AG10803 (cell line): ENCODE measurements at regions not wholly inside any gene's neighbourhood (a gene's known extent, or its start where the extent isn't known, plus 50 kb on each side); places are given as distances from the start of the nearest gene placed in this dataset.

ENCODE experiments used
- DNase-seq: peaks from one replicate; pipeline ENCODE4 v3.0.0; 2010; ENCODE audit warnings: low read depth
- H3K4me3 ChIP-seq: 2 replicates; pipeline ENCODE4 v1.5.1; 2011; ENCODE audit warnings: mild to moderate bottlenecking, low read length, control low read depth
- TF ChIP-seq, protein P1 (sequence below): conservative IDR thresholded peaks from 2 replicates; pipeline ENCODE4 v1.5.1; 2011; ENCODE audit warnings: mild to moderate bottlenecking, low read length, control low read depth, inconsistent platforms

DNA sequence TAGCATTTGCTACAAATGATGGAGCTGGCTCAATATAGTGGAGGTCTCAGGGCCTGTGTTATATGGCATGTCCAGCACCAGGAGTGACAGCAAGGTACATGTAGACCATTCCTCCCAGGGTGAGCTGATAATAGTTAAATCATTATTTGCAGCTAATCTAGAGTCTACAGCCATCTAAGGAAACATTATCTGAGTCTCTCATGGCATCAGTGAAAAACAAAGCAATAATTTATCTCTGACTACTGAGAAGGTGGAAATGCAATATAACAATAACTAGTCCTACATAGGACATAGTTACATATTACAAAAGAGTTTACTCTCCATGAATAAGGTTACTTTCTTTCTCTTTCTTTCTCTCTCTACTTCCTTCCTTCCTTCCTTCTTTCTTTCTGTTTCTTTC is 143.4 kb upstream of the KCNK2 start:
- no peak for DNase-seq
- H3K4me3 ChIP-seq, result no peak overlapping the region
- TF ChIP-seq, protein P1, sequence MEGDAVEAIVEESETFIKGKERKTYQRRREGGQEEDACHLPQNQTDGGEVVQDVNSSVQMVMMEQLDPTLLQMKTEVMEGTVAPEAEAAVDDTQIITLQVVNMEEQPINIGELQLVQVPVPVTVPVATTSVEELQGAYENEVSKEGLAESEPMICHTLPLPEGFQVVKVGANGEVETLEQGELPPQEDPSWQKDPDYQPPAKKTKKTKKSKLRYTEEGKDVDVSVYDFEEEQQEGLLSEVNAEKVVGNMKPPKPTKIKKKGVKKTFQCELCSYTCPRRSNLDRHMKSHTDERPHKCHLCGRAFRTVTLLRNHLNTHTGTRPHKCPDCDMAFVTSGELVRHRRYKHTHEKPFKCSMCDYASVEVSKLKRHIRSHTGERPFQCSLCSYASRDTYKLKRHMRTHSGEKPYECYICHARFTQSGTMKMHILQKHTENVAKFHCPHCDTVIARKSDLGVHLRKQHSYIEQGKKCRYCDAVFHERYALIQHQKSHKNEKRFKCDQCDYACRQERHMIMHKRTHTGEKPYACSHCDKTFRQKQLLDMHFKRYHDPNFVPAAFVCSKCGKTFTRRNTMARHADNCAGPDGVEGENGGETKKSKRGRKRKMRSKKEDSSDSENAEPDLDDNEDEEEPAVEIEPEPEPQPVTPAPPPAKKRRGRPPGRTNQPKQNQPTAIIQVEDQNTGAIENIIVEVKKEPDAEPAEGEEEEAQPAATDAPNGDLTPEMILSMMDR, result no peak

DNA sequence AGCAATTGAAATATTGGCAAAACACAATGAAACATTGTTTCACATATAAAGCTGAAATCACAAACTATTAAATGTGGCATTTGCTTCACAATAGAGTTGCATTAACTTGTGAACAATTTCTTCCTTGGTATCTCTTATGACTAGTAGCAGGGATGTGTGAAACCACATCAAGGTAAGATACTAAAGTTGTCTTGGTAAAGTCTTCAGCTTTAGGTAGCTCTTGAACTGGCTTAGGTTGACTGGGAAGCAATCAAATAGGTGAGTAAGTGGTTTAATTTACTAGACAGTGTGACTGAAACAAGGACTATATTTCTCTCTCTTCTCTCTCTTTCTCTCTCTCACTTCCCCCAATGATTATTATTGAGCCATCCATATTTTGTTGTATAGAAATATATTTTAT is 141.5 kb upstream of the KCNK2 start:
- no peak overlapping the region for H3K4me3 ChIP-seq
- DNase-seq, result no peak
- TF ChIP-seq, protein P1, result no peak

DNA sequence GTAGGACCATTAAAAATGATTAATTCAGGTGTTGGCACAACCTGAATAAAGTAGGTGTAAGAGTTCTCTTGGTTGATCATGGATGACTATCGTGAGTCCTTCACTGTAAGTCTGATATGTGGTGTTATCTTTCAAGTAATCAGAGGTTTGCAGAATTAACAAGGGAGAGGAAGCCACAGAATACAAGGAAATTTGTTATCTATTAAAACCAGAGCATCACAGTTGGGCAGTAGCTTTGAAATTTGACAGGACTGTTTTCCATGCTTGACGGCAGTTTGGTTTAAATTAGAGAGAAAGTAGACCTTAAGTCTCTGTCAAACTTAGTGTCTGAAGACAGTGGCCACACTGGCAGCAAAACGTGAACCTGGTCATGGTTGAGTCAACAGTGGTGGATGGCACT is 139.5 kb upstream of the KCNK2 start:
- no peak overlapping the region for H3K4me3 ChIP-seq
- TF ChIP-seq, protein P1, result no peak
- DNase-seq, result no peak

DNA sequence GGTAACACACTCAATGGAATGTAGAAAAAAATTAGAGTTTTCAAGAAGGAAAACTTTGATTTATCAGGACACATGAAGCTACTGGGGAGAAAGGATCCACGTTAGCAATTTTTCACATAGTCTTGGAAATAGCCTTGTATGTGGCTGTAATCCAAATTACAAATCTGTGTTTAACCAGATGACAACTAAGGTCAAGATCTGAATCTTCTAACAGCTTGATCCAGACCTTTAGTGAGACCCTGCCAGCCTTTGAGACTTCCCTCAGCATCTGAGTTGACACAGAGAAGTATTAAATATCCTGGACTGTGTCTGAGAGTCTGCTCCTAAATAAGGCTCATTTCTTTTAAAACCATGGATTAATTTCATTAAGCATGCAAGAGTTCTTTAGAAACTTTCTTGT is 135.9 kb upstream of the KCNK2 start:
- peak; percentile 54 for DNase-seq
- no peak overlapping the region for H3K4me3 ChIP-seq
- TF ChIP-seq, protein P1, result no peak

DNA sequence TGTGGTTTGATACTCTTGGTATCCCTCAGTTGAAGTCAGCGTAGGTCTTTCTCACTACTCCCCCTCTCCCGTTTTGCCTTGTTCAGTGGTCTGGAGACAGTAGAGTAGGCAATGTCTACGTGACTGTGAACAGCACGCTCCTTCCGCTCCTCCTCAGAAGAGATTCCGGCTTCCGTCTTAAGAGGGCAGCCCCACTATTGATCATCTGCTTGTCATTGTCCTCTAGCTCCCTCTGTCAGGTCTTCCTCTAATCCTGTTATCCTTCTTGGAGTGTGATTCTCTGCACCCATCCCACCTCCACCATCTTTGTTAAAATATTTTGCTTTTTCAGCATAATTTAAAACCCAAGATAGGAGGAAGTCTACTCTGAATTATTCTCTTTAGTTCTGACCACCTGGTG is 129.9 kb upstream of the KCNK2 start:
- TF ChIP-seq, protein P1, result no peak
- no peak overlapping the region for H3K4me3 ChIP-seq
- DNase-seq, result no peak

DNA sequence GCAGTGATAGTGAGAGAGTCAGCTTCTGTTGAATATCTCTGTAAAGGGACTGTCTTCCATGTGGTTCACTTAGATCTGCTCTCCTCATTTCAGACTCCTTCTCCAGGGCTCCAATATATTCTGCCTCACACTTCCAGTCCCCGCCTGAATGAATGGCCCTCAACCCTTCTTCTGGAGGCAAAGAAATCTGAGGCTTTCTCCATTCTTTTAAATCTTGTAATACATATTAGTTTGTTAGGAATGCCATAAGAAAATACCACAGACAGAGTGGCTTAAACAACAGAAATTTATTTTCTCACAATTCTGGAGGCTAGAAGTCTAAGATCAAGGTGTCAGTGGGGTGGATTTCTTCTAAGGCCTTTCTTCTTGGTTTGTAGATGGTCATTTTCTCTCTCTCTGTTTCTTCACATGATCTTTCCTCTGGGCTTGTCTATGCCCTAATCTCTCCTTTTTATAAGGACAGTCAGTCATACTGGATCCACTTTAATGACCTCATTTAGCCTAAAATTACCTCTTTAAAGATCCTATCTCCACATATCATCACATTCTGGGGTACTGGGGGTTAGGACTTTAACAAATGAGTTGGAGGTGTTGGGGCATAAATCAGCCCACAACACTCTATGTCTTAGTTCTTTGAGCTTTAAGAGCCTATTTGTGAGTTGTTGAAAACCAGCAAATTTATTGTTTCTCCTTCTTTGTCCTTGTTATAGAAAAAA is 128.5 kb upstream of the KCNK2 start:
- TF ChIP-seq, protein P1, result no peak
- H3K4me3 ChIP-seq, result no peak overlapping the region
- no peak for DNase-seq

DNA sequence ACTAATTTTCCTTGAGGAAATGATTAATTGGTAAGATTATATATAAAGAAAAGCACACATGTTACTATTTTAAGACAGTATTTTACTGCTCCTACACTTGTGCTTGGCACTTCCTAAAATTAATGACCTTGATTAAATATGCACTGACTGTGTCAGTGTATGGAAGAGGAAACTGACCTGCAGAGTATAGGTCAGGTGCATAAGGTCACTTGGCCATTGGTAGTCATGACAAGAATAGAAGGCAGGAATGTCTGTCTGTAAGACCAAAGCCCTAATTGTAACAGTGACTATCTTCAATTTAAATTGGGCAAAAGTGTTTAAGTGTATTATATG is 128.0 kb upstream of the KCNK2 start:
- TF ChIP-seq, protein P1, result no peak
- H3K4me3 ChIP-seq, result no peak overlapping the region

More for the DNA sequence above, 128.0 kb upstream of the KCNK2 start:
- DNase-seq, result no peak
